GM10248 (cell line): ENCODE measurements at regions not wholly inside any gene's neighbourhood (a gene's known extent, or its start where the extent isn't known, plus 50 kb on each side); places are given as distances from the start of the nearest gene placed in this dataset.

ENCODE experiments used
- CTCF ChIA-PET: fragments of 300-600 bp; sonication (Branson Sonifier 250); formaldehyde crosslinking; extraction: SDS; loops from one replicate; lab custom pipeline; 2021; ENCODE audit warnings: antibody characterized with exemption; lab: Yijun Ruan, JAX
- POLR2A ChIA-PET: fragments of 350-650 bp; sonication (Branson Sonifier 250); formaldehyde crosslinking; extraction: SDS; loops from one replicate; lab custom pipeline; 2020; ENCODE audit warnings: antibody characterized with exemption; lab: Yijun Ruan, JAX
- DNase-seq: peaks from one replicate; pipeline ENCODE4 v3.0.0; 2012; ENCODE audit errors: extremely low spot score
- CTCF ChIP-seq: IDR thresholded peaks from 2 replicates; pipeline ENCODE4 v1.5.1; 2012; ENCODE audit warnings: mild to moderate bottlenecking, low read depth; ENCODE audit errors: extremely low read depth, missing control alignments, control extremely low read depth

DNA sequence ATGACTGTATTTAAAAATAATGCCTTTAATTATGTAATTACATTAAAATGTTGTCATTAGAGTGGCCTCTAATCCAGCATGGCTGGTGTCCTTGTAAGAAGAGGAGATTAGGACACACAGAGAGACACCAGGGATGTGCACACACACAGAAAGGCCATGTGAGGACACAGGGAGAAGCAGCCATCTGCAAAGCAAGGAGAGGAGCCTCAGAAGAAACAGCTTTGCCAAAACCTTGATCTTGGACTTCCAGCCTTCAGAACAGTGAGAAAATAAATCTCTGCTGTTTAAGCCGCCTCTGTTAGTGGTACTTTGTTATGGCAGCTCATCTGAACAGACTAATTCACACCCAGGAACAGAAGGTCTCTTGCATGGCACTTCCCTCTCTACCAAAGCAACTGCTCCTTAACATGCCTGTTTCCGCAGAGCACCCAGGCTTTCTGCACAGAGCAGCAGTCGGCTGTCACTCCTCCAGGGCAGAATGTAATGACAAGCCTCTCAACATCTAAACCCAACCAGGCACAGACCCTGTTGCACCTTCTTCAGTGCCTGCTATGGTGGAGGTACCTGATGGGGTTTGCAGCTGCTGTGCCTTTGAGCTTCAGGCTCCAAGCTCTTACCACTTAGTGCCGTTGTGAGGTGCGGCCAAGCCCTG lies 377.7 kb downstream of the TDRD15 start:
- POLR2A ChIA-PET = no interaction called here
- no peak for DNase-seq
- no peak for TF ChIP-seq CTCF
- CTCF ChIA-PET = interaction anchor here (1.5 kb wide), 1 partner anchor 9 kb away, joined by 3 read pairs; no protein-coding TSS in a partner anchor

DNA sequence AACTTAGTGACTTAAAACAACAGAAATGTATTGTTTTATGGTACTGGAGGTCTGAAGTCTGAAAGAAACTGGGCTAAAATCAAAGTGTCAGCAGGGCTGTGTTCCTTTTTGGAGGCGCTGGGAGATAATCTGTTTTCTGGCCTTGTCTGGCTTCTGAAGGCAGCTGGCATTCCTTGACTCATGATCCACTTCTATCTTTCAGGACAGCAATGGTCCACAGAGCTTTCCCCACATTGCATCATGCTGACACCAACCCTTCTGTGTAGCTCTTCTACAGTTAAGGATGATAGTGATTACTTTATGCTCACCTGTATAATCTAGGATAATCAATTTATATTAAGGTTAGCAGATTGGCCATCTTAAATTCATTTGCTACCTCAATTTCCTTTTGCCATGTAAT lies 392.1 kb downstream of the TDRD15 start:
- ChIA-PET POLR2A (no interaction called here), CTCF (no interaction called here)
- DNase-seq = no peak
- no peak for TF ChIP-seq CTCF

DNA sequence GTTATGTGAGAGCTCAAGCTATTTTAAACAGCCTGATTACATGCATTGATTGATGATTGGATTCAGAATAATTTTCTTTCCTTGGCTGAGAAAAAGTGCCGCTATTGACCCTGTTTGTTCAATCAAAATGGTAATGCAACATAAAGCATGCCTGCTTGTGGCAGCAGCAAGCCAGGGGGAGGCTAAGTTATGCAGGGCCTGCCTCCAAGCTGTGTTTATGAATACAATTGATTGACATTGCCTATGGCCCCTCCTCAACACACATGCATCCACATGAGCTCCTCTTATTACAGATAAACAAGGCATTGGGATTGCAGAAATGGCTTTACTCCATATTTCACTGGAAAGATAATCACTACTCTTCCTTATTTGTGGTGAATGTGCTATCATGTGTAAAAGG lies 395.6 kb downstream of the TDRD15 start:
- ChIA-PET CTCF (no interaction called here), POLR2A (no interaction called here)
- DNase-seq = no peak
- no peak for TF ChIP-seq CTCF

DNA sequence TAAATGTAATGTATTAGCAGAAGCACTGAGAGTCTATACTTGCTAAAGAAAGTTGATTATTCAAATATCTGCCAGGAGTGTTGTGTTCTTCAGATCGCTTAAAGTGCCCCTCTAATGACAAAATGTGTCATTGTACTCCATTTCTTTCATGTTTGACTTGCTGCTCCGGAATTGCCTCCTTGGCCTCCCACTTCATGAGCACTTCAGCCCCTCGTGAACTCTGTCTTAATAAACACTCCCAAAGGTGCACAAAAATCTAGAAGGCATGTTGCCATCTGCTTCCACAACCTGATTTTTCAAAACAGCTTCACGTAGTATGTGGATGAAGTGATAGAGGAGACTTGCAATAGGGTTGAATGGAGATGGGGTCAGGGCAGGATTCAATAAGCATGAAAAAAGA lies 396.1 kb downstream of the TDRD15 start:
- ChIA-PET POLR2A (no interaction called here), CTCF (no interaction called here)
- DNase-seq = no peak
- TF ChIP-seq CTCF = no peak

DNA sequence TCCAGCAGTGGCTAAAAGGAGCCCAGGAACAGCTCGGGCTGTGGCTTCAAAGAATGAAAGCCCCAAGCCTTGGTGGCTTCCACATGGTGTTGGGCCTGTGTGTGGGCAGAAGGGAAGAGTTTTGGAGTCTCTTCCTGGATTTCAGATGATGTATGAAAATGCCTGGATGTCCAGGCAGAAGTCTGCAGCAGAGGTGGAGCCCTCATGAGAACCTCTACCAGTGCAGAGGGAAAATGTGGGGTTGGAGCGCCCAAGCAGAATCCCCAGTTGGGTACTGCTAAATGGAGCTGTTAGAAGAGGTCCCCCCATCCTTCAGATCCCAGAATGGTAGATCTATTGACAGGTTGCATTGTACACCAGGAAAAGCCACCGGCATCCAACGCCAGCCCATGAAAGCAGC lies 412.1 kb downstream of the TDRD15 start:
- POLR2A ChIA-PET = no interaction called here
- CTCF ChIA-PET = no interaction called here
- no peak for TF ChIP-seq CTCF
- DNase-seq = no peak

- TF ChIP-seq CTCF = no peak
- CTCF ChIA-PET = no interaction called here
These were observed 415.9 kb downstream of the TDRD15 start for GRCh38 chr2:21539685-21540084.

More at GRCh38 chr2:21539685-21540084, 415.9 kb downstream of the TDRD15 start:
- DNase-seq = no peak
- POLR2A ChIA-PET = no interaction called here
